ENCODE measurements at regions not wholly inside any gene's neighbourhood (a gene's known extent, or its start where the extent isn't known, plus 50 kb on each side); places are given as distances from the start of the nearest gene placed in this dataset.

GRCh38 chr6:80991316-80991715, 761.2 kb downstream of the TENT5A start:
- H3K9ac ChIP-seq (ENCODE audit: control insufficient read depth, insufficient read depth, low read length): no peak overlapping the region
- no peaks in the 10 kb centered on the region for H3K27me3 ChIP-seq (replicated peaks in 1 of 2; ENCODE audit: control insufficient read depth in 2 of 2, insufficient read depth in 2 of 2, low read length in 1 of 2)
- FAIRE-seq (no peak), DNase-seq (ENCODE audit: low read depth, low spot score) (no peak), ATAC-seq (no peak)
- BruUV-seq (replicated peaks): no TSS peak
- no peak overlapping the region for H3K27ac ChIP-seq (ENCODE audit: control insufficient read depth, insufficient read depth)
- in situ Hi-C loops (cut with MboI): no loop called here
- ChIA-PET CTCF (no interaction called here), RAD21 (ENCODE audit: unreplicated experiment) (no interaction called here), SMC1A (ENCODE audit: uncharacterized antibody, unreplicated experiment) (no interaction called here), POLR2A (no interaction called here)
- H3K4me3 ChIP-seq: no peak overlapping the region
- H3K79me2 ChIP-seq (ENCODE audit: control insufficient read depth, insufficient read depth, low read length): no peaks in the 10 kb centered on the region
- WGBS (ENCODE audit: insufficient coverage, insufficient replicate concordance, low lambda C conversion rate, missing lambda C conversion rate): 21% methylated on average over 2 of the region's 2 CpGs
- H3K4me2 ChIP-seq (ENCODE audit: control insufficient read depth, insufficient read depth): no peak overlapping the region
- H4K20me1 ChIP-seq (ENCODE audit: control insufficient read depth, insufficient read depth): no peaks in the 10 kb centered on the region
- intact Hi-C loops (cut with micrococcal nuclease; ENCODE audit: unreplicated experiment): no loop called here
- no peak for TF ChIP-seq CEBPB (IDR thresholded peaks at IDR 0.05; ENCODE audit: borderline replicate concordance in 1 of 2, low read depth in 2 of 2, low read length in 2 of 2)
- TF ChIP-seq IKZF1 (conservative IDR thresholded peaks at IDR 0.05): no peak
- no peak for TF ChIP-seq CUX1 (IDR thresholded peaks at IDR 0.05; ENCODE audit: insufficient replicate concordance, low read depth, low read length)
- TF ChIP-seq, protein P1, sequence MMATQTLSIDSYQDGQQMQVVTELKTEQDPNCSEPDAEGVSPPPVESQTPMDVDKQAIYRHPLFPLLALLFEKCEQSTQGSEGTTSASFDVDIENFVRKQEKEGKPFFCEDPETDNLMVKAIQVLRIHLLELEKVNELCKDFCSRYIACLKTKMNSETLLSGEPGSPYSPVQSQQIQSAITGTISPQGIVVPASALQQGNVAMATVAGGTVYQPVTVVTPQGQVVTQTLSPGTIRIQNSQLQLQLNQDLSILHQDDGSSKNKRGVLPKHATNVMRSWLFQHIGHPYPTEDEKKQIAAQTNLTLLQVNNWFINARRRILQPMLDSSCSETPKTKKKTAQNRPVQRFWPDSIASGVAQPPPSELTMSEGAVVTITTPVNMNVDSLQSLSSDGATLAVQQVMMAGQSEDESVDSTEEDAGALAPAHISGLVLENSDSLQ (IDR thresholded peaks at IDR 0.05): no peak
- no peak for TF ChIP-seq PML (IDR thresholded peaks at IDR 0.05; ENCODE audit: low read length)
- TF ChIP-seq, protein P2, sequence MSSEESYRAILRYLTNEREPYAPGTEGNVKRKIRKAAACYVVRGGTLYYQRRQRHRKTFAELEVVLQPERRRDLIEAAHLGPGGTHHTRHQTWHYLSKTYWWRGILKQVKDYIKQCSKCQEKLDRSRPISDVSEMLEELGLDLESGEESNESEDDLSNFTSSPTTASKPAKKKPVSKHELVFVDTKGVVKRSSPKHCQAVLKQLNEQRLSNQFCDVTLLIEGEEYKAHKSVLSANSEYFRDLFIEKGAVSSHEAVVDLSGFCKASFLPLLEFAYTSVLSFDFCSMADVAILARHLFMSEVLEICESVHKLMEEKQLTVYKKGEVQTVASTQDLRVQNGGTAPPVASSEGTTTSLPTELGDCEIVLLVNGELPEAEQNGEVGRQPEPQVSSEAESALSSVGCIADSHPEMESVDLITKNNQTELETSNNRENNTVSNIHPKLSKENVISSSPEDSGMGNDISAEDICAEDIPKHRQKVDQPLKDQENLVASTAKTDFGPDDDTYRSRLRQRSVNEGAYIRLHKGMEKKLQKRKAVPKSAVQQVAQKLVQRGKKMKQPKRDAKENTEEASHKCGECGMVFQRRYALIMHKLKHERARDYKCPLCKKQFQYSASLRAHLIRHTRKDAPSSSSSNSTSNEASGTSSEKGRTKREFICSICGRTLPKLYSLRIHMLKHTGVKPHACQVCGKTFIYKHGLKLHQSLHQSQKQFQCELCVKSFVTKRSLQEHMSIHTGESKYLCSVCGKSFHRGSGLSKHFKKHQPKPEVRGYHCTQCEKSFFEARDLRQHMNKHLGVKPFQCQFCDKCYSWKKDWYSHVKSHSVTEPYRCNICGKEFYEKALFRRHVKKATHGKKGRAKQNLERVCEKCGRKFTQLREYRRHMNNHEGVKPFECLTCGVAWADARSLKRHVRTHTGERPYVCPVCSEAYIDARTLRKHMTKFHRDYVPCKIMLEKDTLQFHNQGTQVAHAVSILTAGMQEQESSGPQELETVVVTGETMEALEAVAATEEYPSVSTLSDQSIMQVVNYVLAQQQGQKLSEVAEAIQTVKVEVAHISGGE (CRISPR knock-in tag; IDR thresholded peaks at IDR 0.05): no peak
- no peak for TF ChIP-seq SRF (IDR thresholded peaks at IDR 0.05; ENCODE audit: low read depth in 2 of 2, low read length in 2 of 2)
- no peak for TF ChIP-seq DPF2 (IDR thresholded peaks at IDR 0.05)
- H2AFZ ChIP-seq (ENCODE audit: control insufficient read depth, low read depth, low read length): no peak overlapping the region
- H3K4me1 ChIP-seq (ENCODE audit: control insufficient read depth, insufficient read depth, low read length): no peaks in the 10 kb centered on the region
- H3K36me3 ChIP-seq (ENCODE audit: control insufficient read depth in 2 of 2, insufficient read depth in 2 of 2, low read length in 1 of 2): no peaks in the 10 kb centered on the region
- no peaks in the 10 kb centered on the region; the same call in 2 of the 3 replicates for H3K9me3 ChIP-seq (replicated peaks; ENCODE audit: control insufficient read depth, insufficient read depth, low read length)
